GM12878 (cell line): ENCODE measurements at regions not wholly inside any gene's neighbourhood (a gene's known extent, or its start where the extent isn't known, plus 50 kb on each side); places are given as distances from the start of the nearest gene placed in this dataset.

Source experiments
- ATAC-seq: fragments of 200-7000 bp; cut with Tn5 transposase; 3 replicates; pipeline ENCODE4 v1.9.1; 2020; ENCODE audit warnings: mild to moderate bottlenecking, moderate library complexity
- BruUV-seq: library from RNA; stranded (reverse); fragments of 400-500 nt; replicated peaks from 2 replicates; lab custom pipeline; 2021; lab: Mats Ljungman, UMichigan
- CTCF ChIA-PET: fragments of 300-600 bp; sonication (Branson Sonifier 250); formaldehyde crosslinking; extraction: SDS; loops from one replicate; lab custom pipeline; 2021; ENCODE audit warnings: inconsistent platforms; lab: Yijun Ruan, JAX
- POLR2A ChIA-PET: fragments of 350-600 bp; formaldehyde crosslinking; extraction: SDS; loops from one replicate; lab custom pipeline; 2021; ENCODE audit warnings: inconsistent platforms; lab: Charles Lee
- RAD21 ChIA-PET: fragments of 300-600 bp; sonication (Branson Sonifier 250); formaldehyde crosslinking; loops from one replicate; lab custom pipeline; 2023; ENCODE audit warnings: antibody characterized with exemption; ENCODE audit not compliant: unreplicated experiment; lab: Charles Lee
- SMC1A ChIA-PET: fragments of 300-600 bp; sonication (Branson Sonifier 250); formaldehyde crosslinking; loops from one replicate; lab custom pipeline; 2023; ENCODE audit not compliant: unreplicated experiment, uncharacterized antibody; lab: Charles Lee
- DNase-seq: peaks from one replicate; pipeline ENCODE4 v3.0.0-alpha.2; 2011; ENCODE audit warnings: low read depth, low spot score
- FAIRE-seq: peaks from 3 replicates; lab custom pipeline; 2011; peaks lifted over from hg19 to GRCh38; lab: Jason Lieb, UNC
- H2AFZ ChIP-seq: 2 replicates; pipeline ENCODE4 v1.6.0; 2011; ENCODE audit warnings: low read depth, low read length, control low read depth; ENCODE audit not compliant: control insufficient read depth
- H3K27ac ChIP-seq: 2 replicates; pipeline ENCODE4 v1.5.1; 2011; ENCODE audit warnings: control low read depth; ENCODE audit not compliant: control insufficient read depth, insufficient read depth
- H3K27me3 ChIP-seq, 2 experiments: replicated peaks in 1 of 2; 2 replicates each; pipeline versions ENCODE4 v1.6.0 to v1.6.1; 2011; ENCODE audit warnings: low read length in 1 of 2; ENCODE audit not compliant: control insufficient read depth in 2 of 2, insufficient read depth in 2 of 2
- H3K36me3 ChIP-seq, 2 experiments: 2 replicates each; pipeline ENCODE4 v1.5.1; 2011; ENCODE audit warnings: low read length in 1 of 2; ENCODE audit not compliant: control insufficient read depth in 2 of 2, insufficient read depth in 2 of 2
- H3K4me1 ChIP-seq: 2 replicates; pipeline ENCODE4 v1.6.1; 2011; ENCODE audit warnings: mild to moderate bottlenecking, low read length, moderate library complexity, mixed read lengths; ENCODE audit not compliant: control insufficient read depth, insufficient read depth
- H3K4me2 ChIP-seq: 2 replicates; pipeline ENCODE4 v1.6.0; 2011; ENCODE audit warnings: control low read depth; ENCODE audit not compliant: control insufficient read depth, insufficient read depth
- H3K4me3 ChIP-seq: fragments of 200-600 bp; sonication (generic); 2 replicates; pipeline ENCODE4 v1.5.1; 2016
- H3K79me2 ChIP-seq: 2 replicates; pipeline ENCODE4 v1.6.0; 2011; ENCODE audit warnings: low read length; ENCODE audit not compliant: control insufficient read depth, insufficient read depth
- H3K9ac ChIP-seq: 2 replicates; pipeline ENCODE4 v1.8.0; 2011; ENCODE audit warnings: low read length, control low read depth, mixed read lengths; ENCODE audit not compliant: control insufficient read depth, insufficient read depth
- H3K9me3 ChIP-seq: replicated peaks from 3 replicates; pipeline ENCODE4 v1.5.1; 2011; ENCODE audit warnings: mild to moderate bottlenecking, low read length; ENCODE audit not compliant: control insufficient read depth, insufficient read depth
- H4K20me1 ChIP-seq: 2 replicates; pipeline ENCODE4 v1.6.0; 2011; ENCODE audit not compliant: control insufficient read depth, insufficient read depth
- ASH2L ChIP-seq: fragments of 300-600, 200-600 bp; sonication (generic); IDR thresholded peaks from 2 replicates; pipeline ENCODE4 v1.6.1; 2017; ENCODE audit warnings: low read depth, mild to moderate bottlenecking, borderline replicate concordance
- ATF3 ChIP-seq: IDR thresholded peaks from 2 replicates; pipeline ENCODE4 v1.6.1; 2011; ENCODE audit warnings: low read depth, mild to moderate bottlenecking, low read length, moderate library complexity, borderline replicate concordance; ENCODE audit errors: extremely low read depth
- BCL11A ChIP-seq: IDR thresholded peaks from 2 replicates; pipeline ENCODE4 v1.6.1; 2011; ENCODE audit warnings: low read depth, low read length
- BMI1 ChIP-seq: fragments of 450-650 bp; IDR thresholded peaks from 2 replicates; pipeline ENCODE4 v1.6.1; 2016; ENCODE audit warnings: mild to moderate bottlenecking, moderate library complexity, borderline replicate concordance
- CREB1 ChIP-seq: IDR thresholded peaks from 2 replicates; pipeline ENCODE4 v1.6.1; 2012; ENCODE audit warnings: low read depth, mild to moderate bottlenecking, inconsistent platforms
- FOXM1 ChIP-seq: IDR thresholded peaks from 2 replicates; pipeline ENCODE4 v1.6.1; 2012; ENCODE audit warnings: low read depth, mild to moderate bottlenecking, inconsistent platforms, low read length, moderate library complexity
- MEF2A ChIP-seq: IDR thresholded peaks from 2 replicates; pipeline ENCODE4 v1.6.1; 2011; ENCODE audit warnings: low read depth, mild to moderate bottlenecking, low read length, moderate library complexity; ENCODE audit not compliant: insufficient read depth
- NBN ChIP-seq: fragments of 450-650 bp; IDR thresholded peaks from 2 replicates; pipeline ENCODE4 v1.6.1; 2016
- NR2F1 ChIP-seq: fragments of 450-650 bp; conservative IDR thresholded peaks from 2 replicates; pipeline ENCODE4 v1.6.1; 2017; ENCODE audit warnings: mild to moderate bottlenecking
- PAX8 ChIP-seq: fragments of 450-650 bp; IDR thresholded peaks from 2 replicates; pipeline ENCODE4 v1.6.1; 2017; ENCODE audit warnings: mild to moderate bottlenecking, moderate library complexity
- PRDM15 ChIP-seq: fragments of 450-650 bp; formaldehyde crosslinking; IDR thresholded peaks from 2 replicates; pipeline ENCODE4 v1.4.0; 2020; ENCODE audit warnings: mild to moderate bottlenecking, moderate library complexity
- RAD21 ChIP-seq: IDR thresholded peaks from 2 replicates; pipeline ENCODE4 v1.6.1; 2011; ENCODE audit warnings: mild to moderate bottlenecking, low read depth, low read length, moderate library complexity; ENCODE audit not compliant: insufficient read depth
- RAD51 ChIP-seq: fragments of 450-650 bp; IDR thresholded peaks from 2 replicates; pipeline ENCODE4 v1.6.1; 2016; ENCODE audit warnings: moderate library complexity, mild to moderate bottlenecking, inconsistent platforms
- RELA ChIP-seq: fragments of 450-650 bp; IDR thresholded peaks from 2 replicates; pipeline ENCODE4 v1.8.0; 2014; ENCODE audit warnings: borderline replicate concordance; ENCODE audit not compliant: partially characterized antibody
- RFX5 ChIP-seq: IDR thresholded peaks from 2 replicates; pipeline ENCODE4 v1.6.1; 2011; ENCODE audit warnings: low read depth, low read length, improper control_type of control experiment
- SP1 ChIP-seq: IDR thresholded peaks from one replicate; pipeline ENCODE4 v1.6.1; 2011; ENCODE audit warnings: low read depth, low read length
- STAT3 ChIP-seq: IDR thresholded peaks from 2 replicates; pipeline ENCODE4 v1.6.1; 2011; ENCODE audit warnings: low read depth, low read length, improper control_type of control experiment
- ZBTB40 ChIP-seq: fragments of 450-650 bp; IDR thresholded peaks from 2 replicates; pipeline ENCODE4 v1.6.1; 2016; ENCODE audit warnings: mild to moderate bottlenecking, moderate library complexity, borderline replicate concordance
- ZNF274 ChIP-seq: IDR thresholded peaks from one replicate; pipeline ENCODE4 v1.8.0; 2011; ENCODE audit not compliant: insufficient read length, insufficient read depth
- WGBS: methylation state at CpG from one replicate; pipeline ENCODE4 v1.1.6; 2016; ENCODE audit warnings: low lambda C conversion rate; ENCODE audit not compliant: insufficient replicate concordance, insufficient coverage; ENCODE audit errors: missing lambda C conversion rate; 5-methylcytosine and 5-hydroxymethylcytosine counted together
- in situ Hi-C: fragments of 300-500 bp; cut with MboI; formaldehyde crosslinking; loops from 9 replicates; pipeline ENCODE4 v1.14.3; 2018; ENCODE audit warnings: mixed read lengths
- intact Hi-C: fragments of 100-400 bp; cut with micrococcal nuclease; formaldehyde crosslinking; loops from one replicate; pipeline ENCODE4 v1.14.2; 2022; ENCODE audit not compliant: unreplicated experiment

DNA sequence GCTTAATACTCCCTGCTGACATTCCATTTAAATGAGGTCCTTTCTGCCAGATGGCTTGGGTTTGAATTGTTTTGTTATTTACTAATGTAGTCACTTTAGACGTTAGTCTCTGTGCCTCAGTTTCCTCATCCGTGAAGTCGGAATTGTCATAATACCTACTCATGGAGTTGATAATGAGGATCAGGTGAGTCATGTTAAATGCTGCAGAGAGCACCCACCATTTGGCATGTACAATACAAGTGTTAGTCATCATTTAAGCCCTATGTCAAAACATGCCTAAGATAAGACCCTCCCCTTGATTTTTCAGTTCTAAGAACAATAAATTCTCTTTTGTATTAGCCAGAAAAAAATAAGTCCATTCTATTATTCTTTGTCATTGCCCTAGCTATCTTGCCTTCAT lies 534.8 kb upstream of the HTR2C start:
- Histone ChIP-seq H3K9me3 (no peaks in the 10 kb centered on the region; the same call in 2 of the 3 replicates), H3K4me1 (no peaks in the 10 kb centered on the region), H3K27ac (no peak overlapping the region), H3K9ac (no peak overlapping the region), H4K20me1 (no peaks in the 10 kb centered on the region), H3K79me2 (no peaks in the 10 kb centered on the region), H3K36me3 (no peaks in the 10 kb centered on the region), H2AFZ (no peak overlapping the region), H3K4me3 (no peak overlapping the region), H3K27me3 (no peaks in the 10 kb centered on the region), H3K4me2 (no peak overlapping the region)
- SMC1A ChIA-PET = no interaction called here
- in situ Hi-C loops = no loop called here
- 33% methylated on average over 3 of the region's 3 CpGs for WGBS
- no peak for TF ChIP-seq BMI1
- no peak for TF ChIP-seq MEF2A
- TF ChIP-seq SP1 = no peak
- TF ChIP-seq STAT3 = no peak
- TF ChIP-seq BCL11A = no peak
- no peak for TF ChIP-seq NR2F1
- no peak for TF ChIP-seq ZBTB40
- TF ChIP-seq RELA = no peak
- TF ChIP-seq RFX5 = no peak
- no peak for TF ChIP-seq CREB1
- no peak for TF ChIP-seq PRDM15 (CRISPR knock-in tag)
- no peak for TF ChIP-seq RAD21
- no peak for TF ChIP-seq NBN
- no peak for TF ChIP-seq PAX8
- TF ChIP-seq ASH2L = no peak
- TF ChIP-seq FOXM1 = no peak
- TF ChIP-seq ZNF274 = no peak
- no peak for TF ChIP-seq ATF3
- TF ChIP-seq RAD51 = no peak
- RAD21 ChIA-PET = no interaction called here
- ATAC-seq = no peak
- intact Hi-C loops = no loop called here
- CTCF ChIA-PET = no interaction called here
- POLR2A ChIA-PET = interaction anchor here (0.6 kb wide), 1 partner anchor 42 kb away, joined by 5 read pairs; no protein-coding TSS in a partner anchor
- FAIRE-seq = no peak
- BruUV-seq = no TSS peak
- DNase-seq = no peak
